GM21360 (cell line): ENCODE measurements at regions not wholly inside any gene's neighbourhood (a gene's known extent, or its start where the extent isn't known, plus 50 kb on each side); places are given as distances from the start of the nearest gene placed in this dataset.
A peak's percentile ranks its signal among the peaks of the same experiment; 100 is the strongest.
"Not testable (repeated sequence)": the region's sequence is repeated elsewhere in the genome, so short reads cannot be mapped to it uniquely, and the experiment has no call there.

ENCODE experiments used
- ATAC-seq: cut with Tn5 transposase; IDR thresholded peaks from one replicate; pipeline ENCODE4 v1.9.1; 2021; ENCODE audit warnings: mild to moderate bottlenecking, moderate library complexity; ENCODE audit not compliant: unreplicated experiment

DNA sequence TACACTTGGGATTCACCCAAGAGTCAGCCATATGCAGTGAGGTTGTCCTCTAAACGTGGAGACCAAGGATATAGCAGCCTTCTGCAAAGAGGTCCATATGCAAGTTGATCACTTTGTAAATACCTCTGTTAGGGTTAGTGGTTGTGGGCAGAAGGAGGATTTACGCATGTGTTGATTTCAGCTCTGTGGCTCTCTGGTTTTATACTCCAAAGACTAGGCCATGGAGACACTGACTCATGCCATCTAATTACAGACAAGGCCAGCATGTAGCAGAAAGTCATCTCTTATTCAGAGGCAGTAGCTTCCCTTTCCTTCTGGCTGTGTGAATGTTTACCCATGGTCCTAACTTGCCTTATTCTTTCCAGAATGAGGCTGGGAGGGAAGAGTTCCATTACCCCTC lies 140.9 kb upstream of the GOLGA6L4 start:
- not testable (repeated sequence) for ATAC-seq

DNA sequence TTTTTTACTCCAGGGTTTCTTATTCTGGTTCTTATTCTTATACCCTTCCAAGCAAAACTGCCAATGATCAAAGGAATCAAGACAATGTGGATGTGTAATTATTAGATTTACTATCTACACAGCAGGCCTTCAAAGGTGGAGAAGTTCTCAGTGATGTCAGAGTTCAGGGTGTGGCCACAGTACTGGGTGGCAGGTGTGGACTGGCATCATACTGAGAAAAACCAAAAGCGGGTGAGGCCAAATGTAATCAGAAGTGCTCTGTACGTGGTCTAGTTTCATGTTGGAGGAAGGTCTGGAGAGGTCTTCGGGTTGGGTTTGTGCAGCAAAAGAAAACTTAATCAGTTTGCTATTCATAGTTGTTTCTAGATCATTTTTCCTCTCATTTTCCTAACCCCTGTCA lies 138.5 kb upstream of the GOLGA6L4 start:
- not testable (repeated sequence) for ATAC-seq

GRCh38 chr15:84098604-84099003 lies 137.0 kb upstream of the GOLGA6L4 start:
- no peak for ATAC-seq

DNA sequence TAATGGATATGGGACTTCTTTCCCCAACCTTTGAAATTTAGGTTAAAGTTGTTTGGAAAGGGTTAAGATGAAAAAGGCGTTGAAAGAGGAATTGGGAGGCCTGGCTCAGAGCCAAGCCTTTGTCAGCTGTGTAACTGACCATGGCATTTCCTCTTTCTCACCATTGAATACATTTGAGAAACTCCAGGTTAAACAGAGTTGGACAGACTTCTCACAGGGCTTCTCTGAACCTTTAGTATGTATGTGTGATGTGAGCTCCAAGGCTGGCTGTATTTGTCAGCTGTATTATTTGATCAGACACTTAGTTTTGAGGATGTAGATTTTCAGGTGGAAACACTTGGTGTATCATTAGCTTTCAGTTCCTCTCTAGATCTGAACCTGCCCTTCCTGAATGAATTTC lies 136.4 kb upstream of the GOLGA6L4 start:
- no peak for ATAC-seq

DNA sequence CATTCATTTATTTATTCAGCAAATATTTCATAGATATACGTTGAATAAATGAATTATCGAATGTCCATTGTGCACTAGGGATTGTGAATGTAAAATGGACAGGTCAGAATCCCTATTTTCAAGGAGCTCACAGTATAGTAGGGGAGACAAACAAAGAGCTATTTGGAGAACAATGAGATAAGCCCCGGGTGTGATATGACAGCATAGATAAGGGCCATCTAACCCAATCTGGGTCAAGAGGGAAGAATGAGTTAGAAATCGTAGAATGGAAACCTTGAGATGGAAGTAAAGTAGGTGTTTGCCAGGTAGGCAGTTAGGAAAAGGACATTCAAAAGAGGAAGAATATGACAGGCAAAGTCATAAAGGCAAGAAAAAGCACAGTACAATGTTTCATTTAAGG lies 132.2 kb upstream of the GOLGA6L4 start:
- ATAC-seq = no peak

GRCh38 chr15:84104853-84105252 lies 130.7 kb upstream of the GOLGA6L4 start:
- ATAC-seq = no peak

GRCh38 chr15:84108728-84109127 lies 126.8 kb upstream of the GOLGA6L4 start:
- ATAC-seq = no peak

- ATAC-seq = no peak
Observed at GRCh38 chr15:84111575-84111974, 124.0 kb upstream of the GOLGA6L4 start.

GRCh38 chr15:84112025-84112424 lies 123.5 kb upstream of the GOLGA6L4 start:
- ATAC-seq = no peak

DNA sequence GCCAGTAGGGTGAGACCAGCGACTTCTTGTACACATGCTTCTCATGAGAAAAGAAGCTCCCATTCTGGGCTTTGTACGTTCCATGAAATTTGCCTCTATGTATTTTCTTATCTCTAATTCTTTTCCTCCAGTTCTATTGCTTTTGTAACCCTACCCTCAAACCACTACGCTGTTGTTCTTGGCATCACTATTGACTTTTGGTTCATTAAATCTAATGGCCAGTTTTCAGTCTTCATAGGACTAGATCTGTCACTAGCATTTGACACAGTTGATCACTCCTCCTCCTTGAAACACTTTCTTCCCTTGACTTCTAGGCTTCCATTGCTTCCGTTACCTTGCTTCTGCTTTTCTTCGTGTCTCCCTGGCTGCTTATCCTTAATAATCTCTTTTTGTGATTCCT lies 121.7 kb upstream of the GOLGA6L4 start:
- no peak for ATAC-seq

GRCh38 chr15:84114680-84115079 lies 120.9 kb upstream of the GOLGA6L4 start:
- ATAC-seq = not testable (repeated sequence)

- ATAC-seq = not testable (repeated sequence)
Observed at GRCh38 chr15:84119351-84119750, 116.2 kb upstream of the GOLGA6L4 start.

- ATAC-seq = not testable (repeated sequence)
Observed at GRCh38 chr15:84120903-84121302, 114.7 kb upstream of the GOLGA6L4 start.

DNA sequence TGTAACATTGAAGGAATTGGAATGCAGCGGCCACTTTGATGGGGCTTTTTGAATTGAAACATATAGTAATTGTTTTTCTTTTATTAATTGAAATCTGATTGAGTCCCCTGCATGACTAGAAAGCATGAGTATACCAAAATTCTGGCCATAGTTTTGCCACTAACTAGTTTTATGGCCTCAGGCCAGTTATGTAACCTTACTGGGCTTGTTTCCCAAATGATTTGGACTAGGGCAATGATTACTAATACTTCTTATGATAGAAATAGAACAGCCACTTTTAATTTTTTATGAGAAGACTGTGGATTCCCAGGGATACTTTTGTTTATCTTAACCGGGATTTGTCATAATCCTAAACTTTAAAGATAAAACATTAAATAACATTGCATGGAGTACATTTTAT lies 106.9 kb upstream of the GOLGA6L4 start:
- ATAC-seq = not testable (repeated sequence)

DNA sequence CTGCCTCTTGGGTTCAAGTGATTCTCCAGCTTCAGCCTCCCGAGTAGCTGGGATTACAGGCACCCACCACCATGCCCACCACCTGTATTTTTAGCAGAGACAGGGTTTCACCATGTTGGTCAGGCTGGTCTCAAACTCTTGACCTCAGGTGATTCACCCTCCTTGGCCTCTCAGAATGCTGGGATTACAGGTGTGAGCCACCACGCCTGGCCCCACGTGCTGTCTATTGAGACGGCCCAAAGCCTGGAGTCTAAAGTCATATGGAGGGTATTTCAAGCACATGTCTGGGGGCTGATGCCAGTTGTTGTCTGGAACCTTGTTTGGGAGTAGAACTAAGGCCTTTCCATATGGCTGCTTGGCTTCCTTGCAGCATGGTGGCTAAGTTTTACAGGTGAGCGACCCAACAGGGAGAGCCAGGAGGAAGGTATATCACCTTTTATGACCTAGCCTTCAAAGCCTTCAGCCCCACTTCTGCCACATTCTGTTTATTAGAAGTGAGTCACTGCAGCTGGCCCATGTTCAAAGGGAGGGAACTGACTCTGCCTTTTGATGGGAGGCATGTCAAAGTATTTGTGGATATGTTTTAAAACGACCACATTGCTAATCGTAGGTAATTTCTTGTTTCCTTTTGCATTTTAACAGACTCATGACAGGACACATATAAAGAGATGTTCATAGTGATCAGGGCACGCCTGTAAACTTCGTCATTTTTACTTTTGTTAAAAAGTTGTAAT lies 105.3 kb upstream of the GOLGA6L4 start:
- not testable (repeated sequence) for ATAC-seq

DNA sequence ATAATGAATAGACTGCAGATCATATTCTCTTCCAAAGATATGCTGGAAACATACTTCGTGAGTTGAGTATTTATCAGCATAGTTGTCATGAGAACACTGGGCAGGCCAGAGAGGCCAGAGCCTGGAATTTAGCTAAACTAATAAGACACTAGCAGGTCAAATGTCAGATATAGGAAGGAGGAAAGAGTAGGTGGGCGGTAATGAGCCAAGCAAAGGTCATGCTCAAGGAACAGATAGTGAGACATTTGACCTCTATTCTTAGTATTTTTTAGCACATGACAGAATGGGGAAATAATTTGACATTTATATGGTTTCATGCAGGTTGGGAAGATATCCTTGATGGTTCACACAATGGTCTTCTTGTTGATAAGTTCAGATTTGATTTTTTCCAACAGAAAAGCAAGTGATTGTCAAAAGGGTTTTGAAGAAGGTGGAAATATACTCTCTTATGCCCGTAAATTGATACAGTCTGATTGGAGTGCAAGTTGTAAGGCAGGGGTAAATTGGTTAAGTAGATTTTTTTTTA lies 99.6 kb upstream of the GOLGA6L4 start:
- ATAC-seq = not testable (repeated sequence)

GRCh38 chr15:84142888-84143337 lies 92.7 kb upstream of the GOLGA6L4 start:
- ATAC-seq = peak; percentile 90

DNA sequence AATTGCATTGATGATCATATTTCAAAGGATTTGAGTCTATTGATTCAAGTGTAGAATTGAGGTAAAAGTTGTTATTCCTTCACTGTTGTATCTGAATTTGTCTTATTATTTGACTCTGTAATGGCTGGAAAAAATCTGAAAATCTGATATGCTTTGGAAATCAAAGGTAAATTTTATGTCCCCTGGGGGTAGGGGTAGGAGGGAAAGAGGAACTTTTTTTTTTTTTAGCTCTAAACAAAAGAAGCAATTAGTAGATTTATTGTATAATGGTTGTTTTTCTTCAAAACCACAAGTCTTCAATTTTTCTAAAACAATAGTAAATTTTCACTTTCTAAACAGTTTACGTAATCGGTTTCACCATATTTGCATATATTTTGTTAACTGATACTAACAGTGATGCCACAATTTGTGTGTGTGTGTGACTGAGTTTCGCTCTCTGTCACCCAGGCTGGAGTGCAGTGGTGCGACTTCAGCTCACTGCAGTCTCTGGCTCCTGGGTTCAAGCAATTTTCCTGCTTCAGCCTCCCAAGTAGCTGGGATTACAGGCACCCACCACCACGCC lies 91.7 kb upstream of the GOLGA6L4 start:
- ATAC-seq = no peak

- not testable (repeated sequence) for ATAC-seq
Observed at GRCh38 chr15:84144946-84145345, 90.6 kb upstream of the GOLGA6L4 start.

DNA sequence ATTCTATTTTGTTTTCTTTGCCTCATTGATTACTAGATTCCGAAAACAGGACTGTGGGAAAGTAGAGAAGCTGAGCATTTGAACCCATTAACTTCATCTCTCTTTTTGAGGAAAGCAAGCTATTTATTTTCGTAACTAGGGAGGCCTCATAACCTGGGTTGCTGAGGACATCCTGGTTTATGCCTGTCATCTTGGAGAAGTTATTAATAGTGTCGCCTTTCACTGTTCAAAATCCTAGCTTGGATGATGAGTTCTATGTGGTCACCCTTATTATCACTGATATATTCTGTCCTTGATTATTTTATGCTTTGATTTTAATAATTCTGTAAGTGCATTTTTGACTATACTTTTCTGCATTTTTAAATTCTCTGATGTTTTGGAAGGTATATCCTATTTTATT lies 89.3 kb upstream of the GOLGA6L4 start:
- not testable (repeated sequence) for ATAC-seq

- not testable (repeated sequence) for ATAC-seq
Observed at GRCh38 chr15:84147307-84147706, 88.3 kb upstream of the GOLGA6L4 start.

- ATAC-seq = no peak
Observed at GRCh38 chr15:84151205-84151931, 84.2 kb upstream of the GOLGA6L4 start.
